ENCODE measurements at regions not wholly inside any gene's neighbourhood (a gene's known extent, or its start where the extent isn't known, plus 50 kb on each side); places are given as distances from the start of the nearest gene placed in this dataset.

DNA sequence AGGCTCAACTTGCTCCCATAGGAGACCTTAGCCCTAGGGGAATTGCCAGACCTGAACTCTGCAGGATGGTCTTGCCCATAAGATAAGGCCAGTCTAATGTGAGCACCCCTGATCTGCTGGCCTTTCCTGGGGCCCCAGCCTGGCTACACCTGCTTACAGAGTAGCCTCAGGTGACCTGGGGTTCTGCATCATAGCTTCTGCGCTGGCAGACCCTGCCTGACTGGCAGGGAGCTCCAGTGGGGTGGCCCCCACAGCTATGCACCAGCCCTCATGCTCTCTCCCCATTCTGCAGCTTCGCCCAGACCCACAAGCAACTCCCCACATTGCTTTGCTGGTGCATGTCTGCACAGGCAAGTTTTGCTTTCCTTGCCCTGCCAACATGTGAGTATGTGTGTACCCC is 371.3 kb upstream of the CLEC14A start:
- WGBS, 2 experiments (ENCODE audit: extremely low coverage in 2 of 2, insufficient read length in 1 of 2) = 33% methylated on average over 1 of the region's 2 CpGs; no CpG with 5 or more reads in 1 of the 2 experiments

More for the DNA sequence above, 371.3 kb upstream of the CLEC14A start:
- no peaks in the 10 kb centered on the region for H4K20me1 ChIP-seq (ENCODE audit: insufficient read depth, low read length)
- no peak overlapping the region for H2AK5ac ChIP-seq (ENCODE audit: low read depth, low read length)
- no peak overlapping the region for H3K27ac ChIP-seq (ENCODE audit: insufficient read depth, low read length)
- no peak overlapping the region for H3K18ac ChIP-seq (ENCODE audit: low read depth, low read length)
- no peak overlapping the region for H2AK9ac ChIP-seq (replicated peaks; ENCODE audit: low read depth, low read length, poor library complexity)
- in situ Hi-C loops (cut with MboI; ENCODE audit: low sequenced_read_pairs) = no loop called here
- no peak overlapping the region for H2AFZ ChIP-seq (replicated peaks; ENCODE audit: low read length, poor library complexity)
- BruUV-seq (replicated peaks) = no TSS peak
- DNase-seq (no peak), ATAC-seq (ENCODE audit: low read depth) (no peak)
- no peaks in the 10 kb centered on the region for H3K9me3 ChIP-seq (ENCODE audit: control insufficient read depth, insufficient read depth, low read length)
- H4K5ac ChIP-seq (ENCODE audit: low read depth, low read length) = no peak overlapping the region
- H3K27me3 ChIP-seq (ENCODE audit: control insufficient read depth, insufficient read depth, low read length) = peaks cover 2% of the 10 kb centered on the region
- H3K14ac ChIP-seq (replicated peaks; ENCODE audit: low read depth, low read length) = no peak overlapping the region
- H2BK5ac ChIP-seq (ENCODE audit: low read depth, low read length, poor library complexity, severe bottlenecking) = no peak overlapping the region
- intact Hi-C loops (cut with micrococcal nuclease) = no loop called here
- no peak overlapping the region for H2BK15ac ChIP-seq (ENCODE audit: low read depth, low read length)
- dilution Hi-C loops (cut with HindIII; ENCODE audit: low sequenced_read_pairs, unreplicated experiment) = no loop called here
- no peak for TF ChIP-seq CEBPB (IDR thresholded peaks at IDR 0.05; ENCODE audit: low read depth, low read length)
- no peak for TF ChIP-seq NFE2L2 (IDR thresholded peaks at IDR 0.05; ENCODE audit: low read depth, low read length)
- H3K4me3 ChIP-seq (ENCODE audit: insufficient read depth, low read depth, low read length) = no peak overlapping the region
- no peak overlapping the region for H3K56ac ChIP-seq (ENCODE audit: extremely low read depth, insufficient read depth, low read length)
- H3K4me2 ChIP-seq (ENCODE audit: low read depth, low read length) = no peak overlapping the region
- H3K4me1 ChIP-seq (ENCODE audit: control insufficient read depth, insufficient read depth, low read length) = no peaks in the 10 kb centered on the region
- H3K79me1 ChIP-seq (ENCODE audit: low read depth in 1 of 2, low read length in 2 of 2) = no peaks in the 10 kb centered on the region
- no peak overlapping the region for H2BK120ac ChIP-seq (ENCODE audit: low read depth, low read length)
- H3K9ac ChIP-seq (ENCODE audit: low read depth, low read length) = no peak overlapping the region
- H4K91ac ChIP-seq (ENCODE audit: insufficient read depth, low read depth, low read length) = no peak overlapping the region
- H3K9me1 ChIP-seq (ENCODE audit: insufficient read depth, low read length) = no peaks in the 10 kb centered on the region
- H3K36me3 ChIP-seq (ENCODE audit: control insufficient read depth, insufficient read depth, low read length) = no peaks in the 10 kb centered on the region
- ChIA-PET POLR2A (ENCODE audit: unreplicated experiment) (no interaction called here), CTCF (no interaction called here)
- H3K4ac ChIP-seq (ENCODE audit: low read depth, low read length) = no peak overlapping the region
- H3K23ac ChIP-seq (ENCODE audit: low read depth, low read length) = no peak overlapping the region
- H4K8ac ChIP-seq (ENCODE audit: low read depth in 2 of 2, low read length in 2 of 2) = no peak overlapping the region
- no peak overlapping the region for H2BK20ac ChIP-seq (ENCODE audit: low read depth, low read length)
